Hematopoietic multipotent progenitor cell treated with erythropoietin and hydrocortisone succinate and interleukin-3 and kit ligand, for 4 days (in vitro differentiated cells): ENCODE measurements at regions not wholly inside any gene's neighbourhood (a gene's known extent, or its start where the extent isn't known, plus 50 kb on each side); places are given as distances from the start of the nearest gene placed in this dataset.
"Not testable (repeated sequence)": the region's sequence is repeated elsewhere in the genome, so short reads cannot be mapped to it uniquely, and the experiment has no call there.

ENCODE experiments used
- DNase-seq: peaks from one replicate; pipeline ENCODE4 v3.0.0-alpha.2; 2015

DNA sequence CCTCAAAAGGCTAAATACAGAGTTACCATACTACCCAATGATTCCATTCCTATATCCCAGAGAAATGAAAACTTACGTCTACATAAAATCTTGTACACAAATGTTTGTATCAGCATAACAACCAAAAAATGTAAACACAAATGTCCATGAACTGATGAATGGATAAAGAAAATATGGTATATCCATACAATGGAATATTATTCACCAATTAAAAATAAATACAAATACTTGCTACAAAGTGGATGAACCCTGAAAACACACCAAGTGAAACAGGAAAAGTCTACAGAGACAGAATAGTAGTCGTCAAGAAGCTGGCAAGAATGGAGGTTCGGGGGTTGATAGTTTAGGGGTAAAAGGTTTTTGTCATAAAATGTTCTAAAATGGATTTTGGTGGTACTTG lies 54.0 kb upstream of the ANKRD28 start:
- DNase-seq: no peak

GRCh38 chr3:15858547-15859506 lies 61.0 kb upstream of the ANKRD28 start:
- DNase-seq: peak; percentile 77

DNA sequence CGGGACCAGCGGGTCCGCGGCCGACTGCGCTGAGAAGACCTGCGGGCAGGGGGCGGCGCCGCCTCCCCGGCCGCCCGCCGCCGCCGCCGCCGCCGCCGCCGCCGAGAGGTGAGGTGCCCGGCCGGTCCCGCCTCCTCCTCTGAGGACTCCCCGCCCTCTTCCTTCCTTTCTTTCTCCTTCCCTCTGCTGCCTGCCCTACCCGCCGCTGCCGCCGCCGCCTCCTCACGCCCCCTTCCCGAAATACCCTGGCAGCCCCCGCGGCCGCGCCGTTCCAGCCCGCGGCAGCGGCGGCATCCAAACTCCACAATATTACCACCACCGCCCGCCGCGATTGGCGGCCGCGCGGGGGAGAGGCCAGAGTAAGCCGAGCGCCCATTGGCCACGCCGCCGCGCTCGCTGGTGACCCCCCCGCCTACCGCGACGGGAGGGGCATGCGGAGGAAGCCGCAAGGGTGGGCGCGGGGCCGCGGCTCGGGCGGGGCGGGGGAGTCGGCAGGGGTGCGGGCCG lies 61.8 kb upstream of the ANKRD28 start:
- peak; percentile 95 for DNase-seq

GRCh38 chr3:15860014-15860934 lies 62.5 kb upstream of the ANKRD28 start:
- DNase-seq: peak; percentile 83

GRCh38 chr3:15861163-15861562 lies 63.4 kb upstream of the ANKRD28 start:
- DNase-seq: peak; percentile 63

DNA sequence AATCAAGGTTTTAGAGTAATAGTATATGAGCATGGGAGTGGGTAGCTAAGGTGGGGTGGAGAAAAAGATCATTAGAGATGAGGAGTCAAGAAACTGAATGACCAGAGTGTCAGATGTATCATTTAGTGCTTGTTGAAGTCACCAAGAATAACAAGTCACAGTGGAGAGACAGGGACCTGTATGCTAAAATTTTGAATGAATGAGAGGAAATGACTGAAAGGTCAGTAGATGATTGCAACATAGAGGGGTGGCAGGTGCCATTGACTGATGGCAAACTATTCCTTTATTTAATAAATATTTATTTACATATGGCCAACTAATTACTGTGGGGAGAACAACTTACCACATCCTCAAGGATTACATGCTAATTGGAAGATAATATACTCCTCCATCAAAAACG lies 75.0 kb upstream of the ANKRD28 start:
- DNase-seq: no peak

GRCh38 chr3:15873415-15873814 lies 75.6 kb upstream of the ANKRD28 start:
- DNase-seq: no peak

DNA sequence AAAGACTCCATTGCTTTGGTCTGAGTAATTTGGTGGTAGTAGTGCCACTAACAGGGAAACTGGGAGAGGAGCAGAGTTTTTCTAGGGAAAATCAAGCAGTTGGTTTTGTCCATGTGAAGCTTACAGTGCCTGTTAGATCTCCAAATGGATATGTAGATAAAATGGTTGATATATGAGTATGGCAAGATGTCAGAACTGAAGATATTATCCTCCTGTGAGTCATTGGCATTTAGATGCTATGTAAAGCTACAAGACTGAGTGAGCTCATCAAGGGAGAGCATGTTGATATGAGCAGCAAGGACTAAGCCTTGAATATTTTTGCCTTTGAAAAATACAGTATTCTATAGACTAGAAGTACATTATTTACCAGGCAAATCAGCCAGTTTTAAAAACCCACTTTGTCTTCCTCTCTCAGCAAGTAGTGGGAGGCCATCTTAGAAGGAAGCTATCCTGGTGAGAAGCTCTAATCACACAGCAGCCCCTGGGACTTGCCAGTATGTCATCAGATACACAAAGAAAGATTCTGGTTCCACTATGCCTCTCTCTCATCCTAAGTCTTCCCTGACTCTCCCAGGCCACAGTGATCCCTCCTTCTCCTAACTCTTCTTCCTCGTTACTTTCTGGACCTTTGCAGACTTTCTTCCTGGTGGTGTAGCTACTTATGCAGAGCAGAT lies 77.4 kb upstream of the ANKRD28 start:
- no peak for DNase-seq

- DNase-seq: no peak
These were observed 78.9 kb upstream of the ANKRD28 start for GRCh38 chr3:15876669-15877068.

GRCh38 chr3:15877813-15878212 lies 80.0 kb upstream of the ANKRD28 start:
- DNase-seq: no peak

DNA sequence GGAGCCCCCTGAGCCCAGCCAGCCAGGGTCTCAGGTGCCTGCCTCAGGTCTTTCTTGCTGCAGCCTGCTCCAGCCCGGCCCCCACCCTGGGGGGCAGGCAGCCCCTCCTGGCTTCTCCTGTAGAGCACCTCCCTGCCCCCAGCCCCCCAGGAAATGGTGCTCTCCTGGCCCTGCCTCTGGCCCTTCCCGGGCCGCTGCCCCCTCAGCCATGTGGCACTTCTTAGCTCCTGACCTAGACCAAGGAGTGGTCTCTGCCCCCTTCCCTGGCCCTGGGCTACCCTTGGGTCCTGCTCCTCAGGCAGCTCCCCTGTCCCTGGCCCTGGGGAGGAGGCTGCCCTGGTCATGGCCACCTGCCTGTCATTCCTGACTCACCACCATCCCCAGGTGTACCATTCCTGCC lies 82.0 kb upstream of the ANKRD28 start:
- DNase-seq: not testable (repeated sequence)

- DNase-seq: no peak
These were observed 84.8 kb upstream of the ANKRD28 start for GRCh38 chr3:15882577-15882976.

GRCh38 chr3:15884132-15884531 lies 86.4 kb upstream of the ANKRD28 start:
- DNase-seq: no peak

DNA sequence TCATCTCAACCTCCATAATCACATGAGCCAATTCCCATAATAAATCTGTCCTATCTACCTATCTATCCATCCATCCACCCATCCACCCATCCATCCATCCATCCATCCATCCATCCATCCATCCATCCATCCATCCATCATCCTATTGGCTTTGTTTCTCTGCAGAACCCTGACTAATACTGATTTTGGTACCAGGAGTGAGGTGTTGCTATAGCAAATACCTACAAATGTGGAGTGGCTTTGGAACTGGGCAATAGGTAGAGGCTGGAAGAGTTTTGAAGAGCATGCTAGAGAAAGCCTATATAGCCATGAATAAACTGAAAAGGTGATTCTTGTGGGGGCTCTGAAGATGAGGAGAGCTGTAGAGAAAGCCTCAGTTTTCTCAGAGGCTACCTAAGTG lies 88.7 kb upstream of the ANKRD28 start:
- no peak for DNase-seq

DNA sequence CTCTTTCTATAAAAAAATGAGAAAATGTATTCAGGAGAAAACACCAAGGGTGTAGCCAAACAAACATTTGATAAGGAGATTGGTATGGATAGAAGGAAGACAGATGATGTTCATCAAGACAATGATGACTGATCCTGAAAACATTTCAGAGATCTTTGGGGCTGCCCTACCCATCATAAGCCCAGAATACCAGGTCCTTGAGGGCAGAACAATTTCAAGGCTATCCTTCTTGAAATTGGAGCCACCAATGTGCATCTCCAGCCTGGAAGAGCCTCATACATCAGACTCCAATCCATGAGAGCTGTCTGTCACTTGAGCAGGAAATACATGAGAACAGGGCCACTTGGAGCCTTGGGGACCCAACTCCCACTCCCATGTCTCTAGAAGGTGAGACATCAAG lies 89.5 kb upstream of the ANKRD28 start:
- DNase-seq: no peak

GRCh38 chr3:15889936-15890335 lies 92.2 kb upstream of the ANKRD28 start:
- DNase-seq: no peak

DNA sequence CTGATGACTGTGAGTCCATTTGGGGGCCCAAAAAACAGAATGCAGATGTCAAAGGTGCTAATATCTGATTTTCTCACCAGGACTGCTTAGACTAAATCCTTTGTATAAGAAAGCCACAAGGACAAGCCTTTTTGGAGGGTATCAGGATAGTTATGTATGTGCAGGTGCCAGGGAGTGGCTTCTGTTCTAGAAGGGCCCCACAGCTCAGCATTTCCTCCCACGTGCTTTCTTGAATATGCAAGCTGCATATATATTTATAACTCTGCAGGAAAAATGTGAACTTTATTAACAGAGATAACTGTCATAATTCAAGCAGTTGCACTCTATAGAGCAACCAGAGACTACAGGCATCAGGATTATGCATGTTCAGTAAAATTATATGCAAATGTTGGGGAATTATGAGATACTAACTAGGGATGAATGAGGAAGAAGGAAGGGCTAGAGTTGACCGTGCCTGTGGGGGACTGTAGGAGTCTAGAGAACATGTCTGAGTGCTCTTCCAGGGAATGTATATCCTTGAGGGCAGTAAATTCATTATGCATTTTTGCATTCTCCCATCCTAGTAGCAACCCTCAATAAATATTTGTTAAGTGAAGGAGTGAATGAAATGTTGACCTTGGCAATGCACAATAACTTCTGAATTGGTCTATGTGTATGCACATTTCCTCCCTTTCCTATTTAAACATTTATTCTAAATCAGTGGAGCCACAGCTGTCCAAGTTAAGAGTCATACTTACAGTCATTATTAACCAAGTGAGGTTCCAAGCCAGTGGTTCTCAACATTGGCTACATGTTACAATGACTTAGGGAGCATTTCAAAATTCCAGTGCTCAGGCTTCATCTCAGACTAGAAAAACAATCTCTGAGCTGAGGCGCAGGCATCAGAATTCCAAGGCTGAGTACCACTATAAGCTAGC lies 94.8 kb upstream of the ANKRD28 start:
- no peak for DNase-seq

DNA sequence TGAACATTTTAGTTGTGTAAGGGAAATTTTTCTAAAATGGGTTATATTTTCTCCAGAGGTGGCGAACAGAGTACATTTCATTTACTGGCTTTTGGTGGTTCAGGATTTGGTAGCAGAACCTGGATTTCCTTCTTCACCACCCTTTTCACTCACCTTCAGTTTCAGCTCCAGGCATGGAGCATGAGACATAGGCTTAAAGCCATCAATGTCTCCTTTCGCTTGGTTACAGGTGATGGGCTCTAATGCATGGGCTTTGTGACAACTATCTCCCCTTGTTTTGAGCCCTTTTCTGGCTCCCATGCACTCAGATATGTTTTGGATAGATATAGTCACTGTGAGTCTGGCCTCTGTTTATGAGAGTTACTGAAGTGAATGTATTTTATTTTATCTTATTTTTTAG lies 96.6 kb upstream of the ANKRD28 start:
- no peak for DNase-seq

- DNase-seq: no peak
These were observed 98.7 kb upstream of the ANKRD28 start for GRCh38 chr3:15896500-15896899.

DNA sequence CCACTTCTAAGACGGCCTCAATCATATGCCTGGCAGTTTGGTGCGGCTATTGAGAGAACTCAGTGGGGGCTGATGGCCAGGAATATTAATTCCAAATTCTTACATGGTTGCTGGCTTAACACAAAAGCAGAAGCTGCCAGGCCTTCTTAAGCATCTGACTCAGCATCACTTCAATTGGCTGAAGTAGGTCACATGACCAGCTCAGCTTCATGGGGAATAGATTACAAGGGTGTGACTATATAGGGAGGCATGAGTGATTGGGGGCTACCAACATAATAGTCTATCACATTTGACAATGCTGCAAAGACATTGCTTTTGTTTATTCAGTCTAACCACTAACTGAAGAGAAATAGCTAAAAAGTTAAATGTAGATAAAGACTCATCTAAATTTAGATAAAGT lies 101.6 kb upstream of the ANKRD28 start:
- DNase-seq: peak; percentile 74

DNA sequence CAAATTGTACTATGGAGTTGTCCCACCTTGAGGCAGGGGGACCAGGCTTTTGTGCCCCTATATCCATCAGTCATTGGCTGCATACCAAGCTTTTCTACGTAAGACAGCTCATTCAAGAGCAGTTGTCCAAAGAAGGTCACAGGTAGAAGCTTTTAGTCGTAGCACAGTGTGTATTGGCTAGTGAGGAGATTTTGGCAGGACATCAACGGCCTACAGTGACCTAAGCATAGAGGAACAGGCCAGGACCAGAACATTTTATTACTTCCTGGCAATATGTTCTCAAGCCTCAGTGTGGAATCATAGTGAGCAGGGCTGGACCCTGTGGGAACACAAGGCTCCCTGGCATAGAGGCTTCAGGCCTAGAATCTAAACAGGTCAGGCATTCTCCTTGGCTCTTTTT lies 105.4 kb upstream of the ANKRD28 start:
- no peak for DNase-seq
